ENCODE measurements at regions not wholly inside any gene's neighbourhood (a gene's known extent, or its start where the extent isn't known, plus 50 kb on each side); places are given as distances from the start of the nearest gene placed in this dataset.

GRCh38 chr22:27655582-27656185, 145.9 kb downstream of the MN1 start:
- Histone ChIP-seq H3K27me3 (no peaks in the 10 kb centered on the region), H3K9me3 (no peaks in the 10 kb centered on the region), H3K4me3 (no peak overlapping the region), H3K36me3 (no peaks in the 10 kb centered on the region), H3K27ac (no peak overlapping the region), H3K4me1 (peaks cover 0 to 12% of the 10 kb centered on the region in 2 donors)
- intact Hi-C loops (cut with DNase I), result no loop called here
- TF ChIP-seq CTCF (IDR thresholded peaks at IDR 0.05), result no peak
- no peak for DNase-seq (ENCODE audit: low spot score in 2 of 2)

- TF ChIP-seq CTCF (IDR thresholded peaks at IDR 0.05), result no peak
- Histone ChIP-seq H3K4me1 (peaks cover 0 to under 1% of the 10 kb centered on the region in 2 donors), H3K9me3 (no peaks in the 10 kb centered on the region), H3K36me3 (no peaks in the 10 kb centered on the region), H3K27ac (no peak overlapping the region), H3K27me3 (no peaks in the 10 kb centered on the region), H3K4me3 (no peak overlapping the region)
- intact Hi-C loops (cut with DNase I), result no loop called here
- DNase-seq (ENCODE audit: low spot score in 2 of 2), result no peak
These were observed 144.6 kb downstream of the MN1 start for GRCh38 chr22:27656970-27657369.

- no peak for TF ChIP-seq CTCF (IDR thresholded peaks at IDR 0.05)
- H3K27me3 ChIP-seq, result no peaks in the 10 kb centered on the region
- no peak overlapping the region for H3K4me3 ChIP-seq
- no peak overlapping the region for H3K27ac ChIP-seq
- no peaks in the 10 kb centered on the region for H3K36me3 ChIP-seq
- peaks cover 0 to 8% of the 10 kb centered on the region in 2 donors for H3K4me1 ChIP-seq
- intact Hi-C loops (cut with DNase I), result no loop called here
- H3K9me3 ChIP-seq, result no peaks in the 10 kb centered on the region
- no peak for DNase-seq (ENCODE audit: low spot score in 2 of 2)
These were observed 141.2 kb downstream of the MN1 start for GRCh38 chr22:27660306-27660705.

GRCh38 chr22:27662359-27663301, 138.9 kb downstream of the MN1 start:
- Histone ChIP-seq H3K27ac (peak overlapping the region in 1 of 2 donors; percentile 23), H3K4me1 (peaks cover 4 to 14% of the 10 kb centered on the region in 2 donors), H3K36me3 (no peaks in the 10 kb centered on the region), H3K4me3 (no peak overlapping the region), H3K27me3 (no peaks in the 10 kb centered on the region), H3K9me3 (no peaks in the 10 kb centered on the region)
- intact Hi-C loops (cut with DNase I), result no loop called here
- no peak for DNase-seq (ENCODE audit: low spot score in 2 of 2)
- no peak for TF ChIP-seq CTCF (IDR thresholded peaks at IDR 0.05)

- no peak overlapping the region for H3K4me3 ChIP-seq
- H3K9me3 ChIP-seq, result no peaks in the 10 kb centered on the region
- no peaks in the 10 kb centered on the region for H3K36me3 ChIP-seq
- intact Hi-C loops (cut with DNase I), result no loop called here
- peaks cover 5 to 15% of the 10 kb centered on the region in 2 donors for H3K4me1 ChIP-seq
- DNase-seq (ENCODE audit: low spot score in 2 of 2), result no peak
- no peak for TF ChIP-seq CTCF (IDR thresholded peaks at IDR 0.05)
- no peaks in the 10 kb centered on the region for H3K27me3 ChIP-seq
- no peak overlapping the region for H3K27ac ChIP-seq
These were observed 137.7 kb downstream of the MN1 start for GRCh38 chr22:27663812-27664211.
